HEK293T (cell line): ENCODE measurements at regions not wholly inside any gene's neighbourhood (a gene's known extent, or its start where the extent isn't known, plus 50 kb on each side); places are given as distances from the start of the nearest gene placed in this dataset.

Source experiments
- ARNT ChIP-seq: fragments of 450-650 bp; IDR thresholded peaks from 2 replicates; pipeline ENCODE4 v1.6.1; 2017; ENCODE audit warnings: mild to moderate bottlenecking
- CTBP1 ChIP-seq: fragments of 450-650 bp; IDR thresholded peaks from 2 replicates; pipeline ENCODE4 v1.6.1; 2016; ENCODE audit warnings: borderline replicate concordance
- FOXA1 ChIP-seq: fragments of 450-650 bp; IDR thresholded peaks from 2 replicates; pipeline ENCODE4 v1.6.1; 2016; ENCODE audit warnings: mild to moderate bottlenecking
- NFRKB ChIP-seq: fragments of 450-650 bp; IDR thresholded peaks from 2 replicates; pipeline ENCODE4 v1.6.1; 2016; ENCODE audit warnings: mild to moderate bottlenecking, moderate library complexity
- SP1 ChIP-seq: fragments of 450-650 bp; IDR thresholded peaks from 2 replicates; pipeline ENCODE4 v1.6.1; 2017
- TARDBP ChIP-seq: fragments of 450-650 bp; IDR thresholded peaks from 2 replicates; pipeline ENCODE4 v1.6.1; 2016
- ZNF384 ChIP-seq: fragments of 450-650 bp; IDR thresholded peaks from 2 replicates; pipeline ENCODE4 v1.6.1; 2016

DNA sequence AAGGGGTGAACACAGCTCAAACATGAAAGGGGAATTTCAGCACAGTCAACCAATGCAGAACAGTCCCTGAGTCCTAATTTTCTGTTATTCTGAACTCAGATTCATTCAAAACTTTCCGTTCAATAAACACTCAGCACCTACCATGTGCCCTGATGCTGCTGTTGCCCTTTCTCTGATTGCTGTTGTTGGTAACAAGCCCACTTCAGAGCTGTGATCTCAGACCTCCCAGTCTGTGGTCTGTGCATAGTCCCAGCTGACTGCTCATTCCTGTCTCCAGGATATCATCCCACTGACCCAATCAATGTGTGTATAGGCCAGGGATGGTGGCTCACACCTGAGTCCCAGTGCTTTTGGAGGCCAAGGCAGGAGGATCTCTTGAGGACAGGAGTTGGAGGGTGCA lies 82.7 kb upstream of the SLC35G4 start:
- TF ChIP-seq TARDBP = no peak
- no peak for TF ChIP-seq ZNF384
- TF ChIP-seq SP1 = no peak
- TF ChIP-seq CTBP1 = no peak
- no peak for TF ChIP-seq FOXA1
- TF ChIP-seq NFRKB = no peak
- TF ChIP-seq ARNT = no peak
